Right lobe of liver (tissue), 4 donors: ENCODE measurements at regions not wholly inside any gene's neighbourhood (a gene's known extent, or its start where the extent isn't known, plus 50 kb on each side); places are given as distances from the start of the nearest gene placed in this dataset.

Experiments
- POLR2A ChIP-seq: fragments of 450-650 bp; IDR thresholded peaks from one replicate; pipeline ENCODE4 v1.6.1; 2017; ENCODE audit warnings: antibody characterized with exemption, mild to moderate bottlenecking
- TF ChIP-seq, protein P1 (sequence below), 4 donors: fragments of 200-600 bp in 3 of 4; fragments of 450-650 bp in 1 of 4; IDR thresholded peaks; one replicate each; pipeline versions ENCODE4 v1.5.1 to v1.8.0; 2016 to 2022; ENCODE audit warnings: antibody characterized with exemption in 4 of 4, mild to moderate bottlenecking in 2 of 4
- donor health status: DM: no; HTN: no; CAD: no.
- donor health status: DM: no; HTN: no; CAD: no.
- donor health status: DM: no; HTN: yes; CAD: no.

DNA sequence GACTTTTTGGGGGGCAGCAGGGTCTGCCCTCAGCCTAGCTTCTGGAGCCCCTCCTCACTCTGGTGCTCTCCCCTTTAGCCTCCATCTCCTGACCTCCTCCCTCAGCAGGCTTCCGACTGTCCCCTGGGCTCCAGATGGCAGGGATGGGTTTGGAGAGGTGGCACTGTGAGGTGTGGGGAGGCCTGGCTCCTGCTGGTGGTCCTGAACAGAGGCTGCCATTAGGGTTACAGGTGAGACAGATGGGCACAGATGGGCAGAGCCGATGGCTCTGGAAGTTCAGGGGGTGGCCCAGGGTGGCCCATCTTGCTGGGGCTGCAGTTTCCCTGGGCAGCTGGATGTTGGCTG is 68.5 kb upstream of the BEGAIN start:
- TF ChIP-seq POLR2A = no peak
- TF ChIP-seq, protein P1, sequence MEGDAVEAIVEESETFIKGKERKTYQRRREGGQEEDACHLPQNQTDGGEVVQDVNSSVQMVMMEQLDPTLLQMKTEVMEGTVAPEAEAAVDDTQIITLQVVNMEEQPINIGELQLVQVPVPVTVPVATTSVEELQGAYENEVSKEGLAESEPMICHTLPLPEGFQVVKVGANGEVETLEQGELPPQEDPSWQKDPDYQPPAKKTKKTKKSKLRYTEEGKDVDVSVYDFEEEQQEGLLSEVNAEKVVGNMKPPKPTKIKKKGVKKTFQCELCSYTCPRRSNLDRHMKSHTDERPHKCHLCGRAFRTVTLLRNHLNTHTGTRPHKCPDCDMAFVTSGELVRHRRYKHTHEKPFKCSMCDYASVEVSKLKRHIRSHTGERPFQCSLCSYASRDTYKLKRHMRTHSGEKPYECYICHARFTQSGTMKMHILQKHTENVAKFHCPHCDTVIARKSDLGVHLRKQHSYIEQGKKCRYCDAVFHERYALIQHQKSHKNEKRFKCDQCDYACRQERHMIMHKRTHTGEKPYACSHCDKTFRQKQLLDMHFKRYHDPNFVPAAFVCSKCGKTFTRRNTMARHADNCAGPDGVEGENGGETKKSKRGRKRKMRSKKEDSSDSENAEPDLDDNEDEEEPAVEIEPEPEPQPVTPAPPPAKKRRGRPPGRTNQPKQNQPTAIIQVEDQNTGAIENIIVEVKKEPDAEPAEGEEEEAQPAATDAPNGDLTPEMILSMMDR (IDR thresholded peaks at IDR 0.05) = no peak
